GM23248 (cell line): ENCODE measurements at regions not wholly inside any gene's neighbourhood (a gene's known extent, or its start where the extent isn't known, plus 50 kb on each side); places are given as distances from the start of the nearest gene placed in this dataset.

Source experiments
- EZH2 ChIP-seq: fragments of 200-600 bp; sonication (generic); IDR thresholded peaks from 2 replicates; pipeline ENCODE4 v1.6.1; 2018; ENCODE audit warnings: antibody characterized with exemption, mild to moderate bottlenecking; ENCODE audit not compliant: insufficient read depth, poor library complexity, severe bottlenecking
- EZH2phosphoT487 ChIP-seq: fragments of 200-600 bp; sonication (generic); IDR thresholded peaks from 2 replicates; pipeline ENCODE4 v1.6.1; 2018; ENCODE audit warnings: antibody characterized with exemption, moderate library complexity, mild to moderate bottlenecking, low read depth; ENCODE audit not compliant: insufficient read depth

DNA sequence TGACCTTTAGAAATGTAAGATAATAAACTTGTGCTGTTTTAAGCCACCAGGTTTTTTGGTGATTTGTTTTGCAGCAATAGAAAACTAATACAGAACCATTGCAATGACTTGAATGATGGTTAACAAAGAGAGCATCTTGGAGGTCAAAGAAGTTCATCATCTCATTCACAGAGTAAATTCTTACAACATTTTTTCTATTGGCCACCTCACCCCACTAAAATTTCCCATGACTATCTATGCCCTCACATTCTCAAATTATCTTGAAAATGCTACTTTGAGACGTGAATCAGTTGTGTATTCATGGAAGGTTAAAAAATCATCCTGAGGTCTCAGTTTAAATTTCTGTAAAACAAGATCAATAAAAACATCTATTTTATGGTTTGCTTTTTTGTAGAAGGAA lies 754.2 kb downstream of the SORCS1 start:
- TF ChIP-seq EZH2, result no peak
- no peak for TF ChIP-seq EZH2phosphoT487
